Muscle layer of duodenum (tissue), 2 donors: ENCODE measurements at regions not wholly inside any gene's neighbourhood (a gene's known extent, or its start where the extent isn't known, plus 50 kb on each side); places are given as distances from the start of the nearest gene placed in this dataset.
"Not testable (repeated sequence)": the region's sequence is repeated elsewhere in the genome, so short reads cannot be mapped to it uniquely, and the experiment has no call there.

Source experiments
- H3K27ac ChIP-seq: one replicate; pipeline ENCODE4 v1.7.0; 2013; ENCODE audit warnings: mild to moderate bottlenecking, low read length
- H3K27me3 ChIP-seq: one replicate; pipeline ENCODE4 v1.7.0; 2013; ENCODE audit warnings: low read depth, mild to moderate bottlenecking, control low read depth, low read length
- H3K36me3 ChIP-seq, 2 donors: one replicate each; pipeline ENCODE4 v1.7.0; 2013; ENCODE audit warnings: low read length in 2 of 2, control low read depth in 1 of 2, mild to moderate bottlenecking in 1 of 2; ENCODE audit not compliant: insufficient read depth in 2 of 2, control insufficient read depth in 1 of 2
- H3K4me1 ChIP-seq, 2 donors: one replicate each; pipeline ENCODE4 v1.7.0; 2013; ENCODE audit warnings: low read length in 2 of 2, mild to moderate bottlenecking in 2 of 2, control low read depth in 1 of 2, moderate library complexity in 1 of 2; ENCODE audit not compliant: insufficient read depth in 2 of 2, control insufficient read depth in 1 of 2
- H3K4me3 ChIP-seq, 2 donors: one replicate each; pipeline ENCODE4 v1.7.0; 2013; ENCODE audit warnings: low read length in 2 of 2, low read depth in 1 of 2, mild to moderate bottlenecking in 1 of 2
- H3K9me3 ChIP-seq, 2 donors: one replicate each; pipeline ENCODE4 v1.7.0; 2013; ENCODE audit warnings: low read length in 2 of 2, control low read depth in 1 of 2, mild to moderate bottlenecking in 1 of 2; ENCODE audit not compliant: control insufficient read depth in 1 of 2
- donor health status: healthy.

- H3K9me3 ChIP-seq = no peaks in the 10 kb centered on the region
- no peak overlapping the region for H3K27ac ChIP-seq
- no peaks in the 10 kb centered on the region for H3K4me1 ChIP-seq
- H3K36me3 ChIP-seq = no peaks in the 10 kb centered on the region
- H3K27me3 ChIP-seq = no peaks in the 10 kb centered on the region
- no peak overlapping the region for H3K4me3 ChIP-seq
Measured at GRCh38 chr1:207245124-207245523, 76.4 kb upstream of the CD55 start.

- Histone ChIP-seq H3K27me3 (no peaks in the 10 kb centered on the region), H3K4me3 (no peak overlapping the region), H3K9me3 (no peaks in the 10 kb centered on the region), H3K36me3 (no peaks in the 10 kb centered on the region), H3K27ac (no peak overlapping the region), H3K4me1 (no peaks in the 10 kb centered on the region)
Measured at GRCh38 chr1:207248544-207249198, 72.8 kb upstream of the CD55 start.

- Histone ChIP-seq H3K4me1 (no peaks in the 10 kb centered on the region), H3K36me3 (no peaks in the 10 kb centered on the region), H3K4me3 (no peak overlapping the region), H3K27me3 (no peaks in the 10 kb centered on the region), H3K27ac (no peak overlapping the region), H3K9me3 (no peaks in the 10 kb centered on the region)
Measured at GRCh38 chr1:207250431-207250830, 71.0 kb upstream of the CD55 start.

- no peaks in the 10 kb centered on the region for H3K27me3 ChIP-seq
- no peaks in the 10 kb centered on the region for H3K9me3 ChIP-seq
- no peak overlapping the region for H3K27ac ChIP-seq
- H3K36me3 ChIP-seq = no peaks in the 10 kb centered on the region
- no peak overlapping the region for H3K4me3 ChIP-seq
- no peaks in the 10 kb centered on the region for H3K4me1 ChIP-seq
Measured at GRCh38 chr1:207251066-207251465, 70.4 kb upstream of the CD55 start.

- Histone ChIP-seq H3K27me3 (no peaks in the 10 kb centered on the region), H3K4me3 (no peak overlapping the region), H3K27ac (no peak overlapping the region), H3K9me3 (peaks cover 0 to 2% of the 10 kb centered on the region in 2 donors), H3K4me1 (no peaks in the 10 kb centered on the region), H3K36me3 (no peaks in the 10 kb centered on the region)
Measured at GRCh38 chr1:207256869-207257268, 64.6 kb upstream of the CD55 start.

GRCh38 chr1:207259391-207259790 is 62.1 kb upstream of the CD55 start:
- no peaks in the 10 kb centered on the region for H3K4me1 ChIP-seq
- no peaks in the 10 kb centered on the region for H3K27me3 ChIP-seq
- H3K27ac ChIP-seq = no peak overlapping the region
- no peak overlapping the region for H3K4me3 ChIP-seq
- H3K36me3 ChIP-seq = no peaks in the 10 kb centered on the region
- H3K9me3 ChIP-seq = peaks cover 0 to 2% of the 10 kb centered on the region in 2 donors

- Histone ChIP-seq H3K4me1 (no peaks in the 10 kb centered on the region), H3K27me3 (no peaks in the 10 kb centered on the region), H3K36me3 (no peaks in the 10 kb centered on the region)
Measured at GRCh38 chr1:207261971-207262370, 59.5 kb upstream of the CD55 start.

GRCh38 chr1:207262891-207263290 is 58.6 kb upstream of the CD55 start:
- not testable (repeated sequence) for H3K4me3 ChIP-seq, H3K27me3 ChIP-seq, H3K36me3 ChIP-seq, H3K27ac ChIP-seq, H3K4me1 ChIP-seq, H3K9me3 ChIP-seq

More at GRCh38 chr1:207261971-207262370, 59.5 kb upstream of the CD55 start:
- Histone ChIP-seq H3K27ac (no peak overlapping the region), H3K9me3 (peaks cover 0 to 2% of the 10 kb centered on the region in 2 donors), H3K4me3 (no peak overlapping the region)

GRCh38 chr1:207264663-207265252 is 56.7 kb upstream of the CD55 start:
- H3K36me3 ChIP-seq = no peaks in the 10 kb centered on the region
- no peak overlapping the region for H3K4me3 ChIP-seq
- no peaks in the 10 kb centered on the region for H3K4me1 ChIP-seq
- H3K27ac ChIP-seq = no peak overlapping the region
- no peaks in the 10 kb centered on the region for H3K27me3 ChIP-seq
- peaks cover 0 to 2% of the 10 kb centered on the region in 2 donors for H3K9me3 ChIP-seq

GRCh38 chr1:207268337-207268736 is 53.1 kb upstream of the CD55 start:
- no peaks in the 10 kb centered on the region for H3K9me3 ChIP-seq
- H3K4me1 ChIP-seq = no peaks in the 10 kb centered on the region
- no peak overlapping the region for H3K27ac ChIP-seq
- no peaks in the 10 kb centered on the region for H3K36me3 ChIP-seq
- no peaks in the 10 kb centered on the region for H3K27me3 ChIP-seq
- no peak overlapping the region for H3K4me3 ChIP-seq

GRCh38 chr1:207268753-207269511 is 52.5 kb upstream of the CD55 start:
- H3K4me1 ChIP-seq = no peaks in the 10 kb centered on the region

More at GRCh38 chr1:207268753-207269511, 52.5 kb upstream of the CD55 start:
- Histone ChIP-seq H3K27me3 (no peaks in the 10 kb centered on the region), H3K4me3 (no peak overlapping the region), H3K27ac (no peak overlapping the region), H3K36me3 (no peaks in the 10 kb centered on the region), H3K9me3 (no peaks in the 10 kb centered on the region)
